ENCODE measurements at regions not wholly inside any gene's neighbourhood (a gene's known extent, or its start where the extent isn't known, plus 50 kb on each side); places are given as distances from the start of the nearest gene placed in this dataset.

DNA sequence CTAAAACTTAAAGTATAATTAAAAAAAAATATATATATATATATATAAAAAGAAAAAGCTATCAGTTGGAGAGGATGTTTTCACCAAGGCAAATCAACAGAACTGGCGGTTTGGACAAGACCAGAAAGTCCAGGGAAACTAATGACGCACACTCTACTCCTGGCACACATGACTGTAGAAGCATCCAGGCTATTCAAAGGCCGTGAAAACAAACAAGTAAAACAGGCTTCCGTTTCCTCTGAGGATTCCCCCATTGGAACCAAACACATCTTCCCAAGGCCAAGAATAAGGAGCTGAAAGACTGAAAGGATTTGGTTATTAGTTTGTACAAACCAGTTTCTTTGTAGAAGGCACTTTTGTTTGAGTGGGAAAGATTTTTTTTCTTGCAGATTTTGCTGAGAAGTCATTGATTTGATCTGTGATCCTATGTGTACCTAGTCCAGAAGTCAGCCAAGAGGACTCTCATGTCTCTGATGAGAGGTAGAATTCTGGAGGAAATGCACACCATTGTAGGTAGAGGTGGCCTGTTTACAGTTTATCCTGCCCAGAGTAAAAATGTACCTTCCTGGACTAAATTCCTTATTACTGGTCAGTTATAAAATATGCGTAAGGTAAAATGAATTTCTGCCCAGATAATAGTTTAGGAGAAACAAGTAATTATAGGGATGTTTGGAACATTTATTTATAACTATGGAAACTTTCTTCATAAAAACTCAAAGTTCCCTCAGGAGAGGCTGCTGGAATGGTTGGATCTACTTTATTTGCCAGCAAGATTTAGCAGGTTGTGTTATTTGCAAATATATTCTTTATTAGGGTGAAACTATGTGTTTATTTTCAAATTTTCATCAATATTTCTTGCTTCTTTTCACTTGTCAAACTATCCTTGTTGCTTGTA lies 66.5 kb downstream of the DMP1 start:
- TF ChIP-seq ZBTB7A (IDR thresholded peaks at IDR 0.05; ENCODE audit: low read depth) (no peak), FOXM1 (IDR thresholded peaks at IDR 0.05; ENCODE audit: borderline replicate concordance, low read depth) (no peak), YY1 (IDR thresholded peaks at IDR 0.05; ENCODE audit: low read depth) (no peak), RAD21 (IDR thresholded peaks at IDR 0.05; ENCODE audit: low read depth) (no peak), EP300 (IDR thresholded peaks at IDR 0.05; ENCODE audit: borderline replicate concordance) (no peak)
- TF ChIP-seq, protein P1, sequence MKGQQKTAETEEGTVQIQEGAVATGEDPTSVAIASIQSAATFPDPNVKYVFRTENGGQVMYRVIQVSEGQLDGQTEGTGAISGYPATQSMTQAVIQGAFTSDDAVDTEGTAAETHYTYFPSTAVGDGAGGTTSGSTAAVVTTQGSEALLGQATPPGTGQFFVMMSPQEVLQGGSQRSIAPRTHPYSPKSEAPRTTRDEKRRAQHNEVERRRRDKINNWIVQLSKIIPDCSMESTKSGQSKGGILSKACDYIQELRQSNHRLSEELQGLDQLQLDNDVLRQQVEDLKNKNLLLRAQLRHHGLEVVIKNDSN (IDR thresholded peaks at IDR 0.05) = no peak

DNA sequence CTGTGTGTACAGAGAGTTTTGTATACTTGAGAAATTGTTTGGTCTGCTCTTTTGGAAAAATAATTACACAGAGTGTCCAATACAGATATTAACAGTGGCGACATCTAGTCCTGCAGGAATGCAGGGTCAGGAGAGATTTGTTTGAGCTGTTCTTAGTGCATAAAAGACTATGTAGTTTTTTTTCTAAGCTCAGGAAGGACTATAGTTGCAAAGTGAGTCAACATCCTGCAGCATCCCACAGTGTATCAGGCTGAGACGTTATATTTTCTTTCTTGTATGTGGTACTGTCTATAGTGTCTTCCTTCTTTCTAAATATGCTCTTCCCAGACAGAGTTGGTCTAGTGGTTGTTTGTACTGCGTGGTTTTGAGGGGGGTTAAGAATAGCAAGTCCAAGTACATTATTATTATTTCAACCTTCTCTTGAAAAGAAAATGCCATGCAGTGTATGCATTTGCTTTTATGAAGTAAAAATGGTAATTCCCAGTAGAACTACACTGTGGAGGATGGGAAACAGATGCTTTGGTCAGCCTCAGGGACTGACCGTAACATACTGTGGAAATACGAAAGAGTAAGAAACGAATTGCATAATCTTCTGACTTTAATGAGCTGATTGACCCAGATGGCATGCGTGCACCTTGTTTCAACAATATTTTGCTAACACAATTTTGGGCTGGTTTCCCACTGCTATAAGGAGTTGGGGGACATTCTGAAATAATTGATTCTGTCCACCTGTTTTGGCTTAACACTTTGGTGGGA lies 67.4 kb downstream of the DMP1 start:
- TF ChIP-seq EGR1 (IDR thresholded peaks at IDR 0.05) = no peak
- TF ChIP-seq, protein P2, sequence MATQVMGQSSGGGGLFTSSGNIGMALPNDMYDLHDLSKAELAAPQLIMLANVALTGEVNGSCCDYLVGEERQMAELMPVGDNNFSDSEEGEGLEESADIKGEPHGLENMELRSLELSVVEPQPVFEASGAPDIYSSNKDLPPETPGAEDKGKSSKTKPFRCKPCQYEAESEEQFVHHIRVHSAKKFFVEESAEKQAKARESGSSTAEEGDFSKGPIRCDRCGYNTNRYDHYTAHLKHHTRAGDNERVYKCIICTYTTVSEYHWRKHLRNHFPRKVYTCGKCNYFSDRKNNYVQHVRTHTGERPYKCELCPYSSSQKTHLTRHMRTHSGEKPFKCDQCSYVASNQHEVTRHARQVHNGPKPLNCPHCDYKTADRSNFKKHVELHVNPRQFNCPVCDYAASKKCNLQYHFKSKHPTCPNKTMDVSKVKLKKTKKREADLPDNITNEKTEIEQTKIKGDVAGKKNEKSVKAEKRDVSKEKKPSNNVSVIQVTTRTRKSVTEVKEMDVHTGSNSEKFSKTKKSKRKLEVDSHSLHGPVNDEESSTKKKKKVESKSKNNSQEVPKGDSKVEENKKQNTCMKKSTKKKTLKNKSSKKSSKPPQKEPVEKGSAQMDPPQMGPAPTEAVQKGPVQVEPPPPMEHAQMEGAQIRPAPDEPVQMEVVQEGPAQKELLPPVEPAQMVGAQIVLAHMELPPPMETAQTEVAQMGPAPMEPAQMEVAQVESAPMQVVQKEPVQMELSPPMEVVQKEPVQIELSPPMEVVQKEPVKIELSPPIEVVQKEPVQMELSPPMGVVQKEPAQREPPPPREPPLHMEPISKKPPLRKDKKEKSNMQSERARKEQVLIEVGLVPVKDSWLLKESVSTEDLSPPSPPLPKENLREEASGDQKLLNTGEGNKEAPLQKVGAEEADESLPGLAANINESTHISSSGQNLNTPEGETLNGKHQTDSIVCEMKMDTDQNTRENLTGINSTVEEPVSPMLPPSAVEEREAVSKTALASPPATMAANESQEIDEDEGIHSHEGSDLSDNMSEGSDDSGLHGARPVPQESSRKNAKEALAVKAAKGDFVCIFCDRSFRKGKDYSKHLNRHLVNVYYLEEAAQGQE (IDR thresholded peaks at IDR 0.05; ENCODE audit: low read depth) = no peak
- no peak for TF ChIP-seq ZBTB7A (IDR thresholded peaks at IDR 0.05; ENCODE audit: low read depth)
- no peak for TF ChIP-seq CREB1 (IDR thresholded peaks at IDR 0.05; ENCODE audit: low read depth)
- TF ChIP-seq NFIC (IDR thresholded peaks at IDR 0.05) = no peak
- TF ChIP-seq TAF1 (IDR thresholded peaks at IDR 0.05; ENCODE audit: low read depth) = no peak
- no peak for TF ChIP-seq CEBPB (IDR thresholded peaks at IDR 0.05)
- no peak for TF ChIP-seq FOXM1 (IDR thresholded peaks at IDR 0.05; ENCODE audit: borderline replicate concordance, low read depth)
- TF ChIP-seq, protein P1 (IDR thresholded peaks at IDR 0.05) = no peak
- TF ChIP-seq, protein P3, sequence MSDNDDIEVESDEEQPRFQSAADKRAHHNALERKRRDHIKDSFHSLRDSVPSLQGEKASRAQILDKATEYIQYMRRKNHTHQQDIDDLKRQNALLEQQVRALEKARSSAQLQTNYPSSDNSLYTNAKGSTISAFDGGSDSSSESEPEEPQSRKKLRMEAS (IDR thresholded peaks at IDR 0.05) = no peak
- TF ChIP-seq RAD21 (IDR thresholded peaks at IDR 0.05; ENCODE audit: low read depth) = no peak

DNA sequence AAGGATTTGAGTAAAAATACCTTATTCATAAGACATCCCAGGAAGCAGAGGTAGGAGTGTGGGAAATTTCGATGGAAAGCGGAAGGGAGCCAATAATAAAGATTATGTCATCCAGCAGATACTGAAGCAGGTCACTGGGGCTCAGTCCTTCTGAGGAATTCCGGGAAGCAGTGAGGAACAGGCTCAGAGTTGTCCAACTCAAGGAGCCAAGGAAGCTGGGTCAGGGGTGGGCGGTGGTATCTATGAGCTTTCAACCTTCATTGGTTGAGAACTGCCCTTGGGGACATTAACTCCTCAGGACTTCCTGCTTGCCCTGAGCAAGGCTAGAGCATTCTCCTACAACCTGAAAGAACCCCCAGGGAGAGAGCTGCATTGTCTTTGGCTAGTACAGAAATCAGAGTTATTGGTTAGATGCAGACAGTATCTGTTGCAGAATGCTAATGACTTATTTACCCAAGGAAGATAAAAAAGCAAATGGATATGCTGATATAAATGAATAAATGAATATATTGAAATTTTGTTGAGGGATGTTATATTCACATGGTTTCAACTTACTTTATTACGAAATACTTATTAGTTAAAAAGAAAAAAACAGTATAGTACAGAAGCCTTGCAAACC lies 68.2 kb downstream of the DMP1 start:
- no peak for TF ChIP-seq CREB1 (IDR thresholded peaks at IDR 0.05; ENCODE audit: low read depth)
- no peak for TF ChIP-seq TCF12 (IDR thresholded peaks at IDR 0.05; ENCODE audit: low read depth)
- no peak for TF ChIP-seq YY1 (IDR thresholded peaks at IDR 0.05; ENCODE audit: low read depth)
- no peak for TF ChIP-seq RAD21 (IDR thresholded peaks at IDR 0.05; ENCODE audit: low read depth)
- no peak for TF ChIP-seq EP300 (IDR thresholded peaks at IDR 0.05; ENCODE audit: borderline replicate concordance)
- TF ChIP-seq, protein P1 (IDR thresholded peaks at IDR 0.05) = no peak
- no peak for TF ChIP-seq TEAD4 (IDR thresholded peaks at IDR 0.05)
- TF ChIP-seq FOXM1 (IDR thresholded peaks at IDR 0.05; ENCODE audit: borderline replicate concordance, low read depth) = no peak
- no peak for TF ChIP-seq CEBPB (IDR thresholded peaks at IDR 0.05)
- TF ChIP-seq, protein P2 (IDR thresholded peaks at IDR 0.05; ENCODE audit: low read depth) = no peak
- TF ChIP-seq, protein P3 (IDR thresholded peaks at IDR 0.05) = no peak
- no peak for TF ChIP-seq ZBTB7A (IDR thresholded peaks at IDR 0.05; ENCODE audit: low read depth)

DNA sequence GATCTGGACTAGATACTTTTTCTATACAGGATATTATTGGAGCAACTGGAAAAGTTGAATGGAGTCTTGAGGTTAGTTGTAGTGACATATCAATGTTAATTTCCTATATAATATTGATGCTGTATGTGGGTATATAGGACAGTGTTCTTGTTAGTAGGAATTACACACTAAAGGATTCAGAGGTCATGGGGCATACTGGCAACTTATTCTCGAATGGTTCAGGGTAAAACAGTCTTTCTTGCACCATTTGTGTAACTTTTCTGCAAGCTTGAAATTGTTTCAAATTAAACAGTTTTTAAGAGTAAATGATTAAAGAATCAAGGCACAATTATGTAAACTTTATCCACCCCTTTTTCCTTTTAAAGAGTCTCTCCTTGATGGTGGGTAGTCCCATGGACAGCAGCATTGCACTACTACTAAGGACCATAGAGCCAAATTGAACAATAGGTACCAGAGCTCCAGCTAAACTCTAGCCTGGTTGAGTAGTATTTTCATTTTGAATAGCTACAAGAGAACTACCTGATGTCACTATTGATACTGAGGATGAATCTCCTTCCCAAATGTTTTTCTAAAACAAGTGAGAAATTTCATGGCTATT lies 70.1 kb downstream of the DMP1 start:
- no peak for TF ChIP-seq CREB1 (IDR thresholded peaks at IDR 0.05; ENCODE audit: low read depth)
- TF ChIP-seq, protein P1 (IDR thresholded peaks at IDR 0.05) = no peak

All from Ishikawa (cell line).